H9 (cell line): ENCODE measurements at regions not wholly inside any gene's neighbourhood (a gene's known extent, or its start where the extent isn't known, plus 50 kb on each side); places are given as distances from the start of the nearest gene placed in this dataset.

Experiments
- DNase-seq: peaks from one replicate; pipeline ENCODE4 v3.0.0-alpha.2; 2017
- H2AFZ ChIP-seq: one replicate; pipeline ENCODE4 v1.6.1; 2013; ENCODE audit warnings: mild to moderate bottlenecking, low read length, control low read depth, moderate library complexity
- H2AK5ac ChIP-seq: 2 replicates; pipeline ENCODE4 v1.6.1; 2013; ENCODE audit warnings: low read length, control low read depth, mixed read lengths; ENCODE audit not compliant: insufficient read length
- H2BK120ac ChIP-seq: one replicate; pipeline ENCODE4 v1.6.1; 2013; ENCODE audit warnings: low read depth, mild to moderate bottlenecking, low read length, control low read depth, inconsistent platforms; ENCODE audit not compliant: poor library complexity, severe bottlenecking
- H2BK12ac ChIP-seq: 2 replicates; pipeline ENCODE4 v1.6.1; 2013; ENCODE audit warnings: low read length, control low read depth, mixed read lengths, low read depth; ENCODE audit not compliant: insufficient read length
- H2BK15ac ChIP-seq: 2 replicates; pipeline ENCODE4 v1.6.1; 2013; ENCODE audit warnings: low read depth, low read length, control low read depth
- H2BK20ac ChIP-seq: one replicate; pipeline ENCODE4 v1.6.1; 2013; ENCODE audit warnings: low read depth, mild to moderate bottlenecking, low read length, control low read depth, inconsistent platforms; ENCODE audit not compliant: poor library complexity, severe bottlenecking
- H2BK5ac ChIP-seq: 2 replicates; pipeline ENCODE4 v1.6.1; 2013; ENCODE audit warnings: low read length, control low read depth, mixed read lengths; ENCODE audit not compliant: insufficient read length
- H3K14ac ChIP-seq: 2 replicates; pipeline ENCODE4 v1.6.1; 2013; ENCODE audit warnings: low read length, control low read depth; ENCODE audit not compliant: insufficient read depth
- H3K18ac ChIP-seq: 2 replicates; pipeline ENCODE4 v1.6.1; 2013; ENCODE audit warnings: low read depth, mild to moderate bottlenecking, mixed read lengths, low read length, control low read depth; ENCODE audit not compliant: insufficient read length
- H3K23ac ChIP-seq: 2 replicates; pipeline ENCODE4 v1.6.1; 2013; ENCODE audit warnings: low read length, control low read depth, mixed read lengths, low read depth; ENCODE audit not compliant: insufficient read length
- H3K23me2 ChIP-seq: 2 replicates; pipeline ENCODE4 v1.6.1; 2013; ENCODE audit warnings: low read depth, mild to moderate bottlenecking, mixed read lengths, low read length, control low read depth; ENCODE audit not compliant: insufficient read length, poor library complexity, severe bottlenecking
- H3K27ac ChIP-seq: 2 replicates; pipeline ENCODE4 v1.5.1; 2013; ENCODE audit warnings: low read length, control low read depth, mixed read lengths, low read depth; ENCODE audit not compliant: insufficient read length
- H3K27me3 ChIP-seq: 2 replicates; pipeline ENCODE4 v1.6.1; 2013; ENCODE audit warnings: low read length, control low read depth, inconsistent platforms; ENCODE audit not compliant: insufficient read depth
- H3K4ac ChIP-seq: 2 replicates; pipeline ENCODE4 v1.6.1; 2013; ENCODE audit warnings: low read depth, mild to moderate bottlenecking, control low read depth, inconsistent platforms, low read length, moderate library complexity
- H3K4me1 ChIP-seq: 2 replicates; pipeline ENCODE4 v1.6.1; 2013; ENCODE audit warnings: low read length, control low read depth, inconsistent platforms; ENCODE audit not compliant: insufficient read depth
- H3K4me2 ChIP-seq: 2 replicates; pipeline ENCODE4 v1.6.1; 2013; ENCODE audit warnings: low read length, control low read depth, mixed read lengths; ENCODE audit not compliant: insufficient read length, insufficient read depth
- H3K56ac ChIP-seq: 2 replicates; pipeline ENCODE4 v1.6.1; 2013; ENCODE audit warnings: low read depth, mild to moderate bottlenecking, mixed read lengths, low read length, control low read depth; ENCODE audit not compliant: insufficient read length
- H3K79me1 ChIP-seq: 2 replicates; pipeline ENCODE4 v1.6.1; 2013; ENCODE audit warnings: low read depth, mild to moderate bottlenecking, moderate library complexity, low read length, control low read depth, inconsistent platforms; ENCODE audit not compliant: insufficient read depth, poor library complexity, severe bottlenecking
- H3K79me2 ChIP-seq: 2 replicates; pipeline ENCODE4 v1.6.1; 2013; ENCODE audit warnings: low read length, control low read depth, inconsistent platforms; ENCODE audit not compliant: insufficient read depth
- H3K9ac ChIP-seq: 2 replicates; pipeline ENCODE4 v1.6.1; 2013; ENCODE audit warnings: low read length, control low read depth, mixed read lengths; ENCODE audit not compliant: insufficient read length; ENCODE audit errors: extremely low read depth
- H3K9me3 ChIP-seq: one replicate; pipeline ENCODE4 v1.6.1; 2013; ENCODE audit warnings: low read depth, low read length, inconsistent platforms; ENCODE audit not compliant: control insufficient read depth
- H3T11ph ChIP-seq: one replicate; pipeline ENCODE4 v1.6.1; 2013; ENCODE audit warnings: mild to moderate bottlenecking, low read length, control low read depth, inconsistent platforms
- H4K20me1 ChIP-seq: one replicate; pipeline ENCODE4 v1.6.1; 2013; ENCODE audit not compliant: control insufficient read depth, insufficient read length, insufficient read depth
- H4K5ac ChIP-seq: 2 replicates; pipeline ENCODE4 v1.6.1; 2013; ENCODE audit warnings: low read depth, mild to moderate bottlenecking, mixed read lengths, low read length, control low read depth; ENCODE audit not compliant: insufficient read length
- H4K8ac ChIP-seq: replicated peaks from 2 replicates; pipeline ENCODE4 v1.6.1; 2013; ENCODE audit warnings: low read length, control low read depth, mixed read lengths, low read depth; ENCODE audit not compliant: insufficient read length
- H4K91ac ChIP-seq: 2 replicates; pipeline ENCODE4 v1.6.1; 2013; ENCODE audit warnings: low read depth, mild to moderate bottlenecking, moderate library complexity, mixed read lengths, low read length, control low read depth; ENCODE audit not compliant: insufficient read length
- H3K27ac Mint-ChIP-seq, 3 experiments: 2 replicates in 2 of 3; 3 replicates in 1 of 3; pipeline ENCODE4 v1.8.0; 2020 to 2021; ENCODE audit warnings: mixed read lengths in 3 of 3, mild to moderate bottlenecking in 1 of 3, moderate library complexity in 1 of 3
- H3K27me3 Mint-ChIP-seq: 2 replicates; pipeline ENCODE4 v1.8.0; 2021; ENCODE audit warnings: low read depth, mild to moderate bottlenecking, moderate library complexity, mixed read lengths
- H3K36me3 Mint-ChIP-seq, 3 experiments: 2 replicates in 2 of 3; 3 replicates in 1 of 3; pipeline ENCODE4 v1.8.0; 2020 to 2021; ENCODE audit warnings: low read depth in 3 of 3, mixed read lengths in 3 of 3; ENCODE audit not compliant: insufficient read depth in 1 of 3
- H3K4me1 Mint-ChIP-seq, 2 experiments: 2 replicates each; pipeline ENCODE4 v1.8.0; 2020; ENCODE audit warnings: mixed read lengths in 2 of 2
- H3K4me3 Mint-ChIP-seq, 2 experiments: 2 replicates in 1 of 2; 3 replicates in 1 of 2; pipeline ENCODE4 v1.8.0; 2020 to 2021; ENCODE audit warnings: mild to moderate bottlenecking in 2 of 2, mixed read lengths in 2 of 2, moderate library complexity in 1 of 2
- H3K9me3 Mint-ChIP-seq, 2 experiments: 2 replicates in 1 of 2; 3 replicates in 1 of 2; pipeline ENCODE4 v1.8.0; 2020; ENCODE audit warnings: mild to moderate bottlenecking in 2 of 2, mixed read lengths in 2 of 2, moderate library complexity in 1 of 2
- CTCF ChIP-seq: fragments of 200-600 bp; sonication (generic); conservative IDR thresholded peaks from 3 replicates; pipeline ENCODE4 v1.8.0; 2021; ENCODE audit warnings: antibody characterized with exemption, mild to moderate bottlenecking
- WGBS: extraction: QIAGEN DNeasy Blood & Tissue Kit; methylation state at CpG from one replicate; pipeline ENCODE4 v1.1.7; 2013; ENCODE audit warnings: missing lambda C conversion rate, low lambda C conversion rate, mixed read lengths; ENCODE audit not compliant: insufficient read length; ENCODE audit errors: extremely low coverage; 5-methylcytosine and 5-hydroxymethylcytosine counted together

- no peak overlapping the region for H3T11ph ChIP-seq
- no peaks in the 10 kb centered on the region for H3K79me2 ChIP-seq
- H4K91ac ChIP-seq = no peak overlapping the region
- H4K20me1 ChIP-seq = no peaks in the 10 kb centered on the region
- H3K4me2 ChIP-seq = no peak overlapping the region
- no peak for DNase-seq
- Mint-ChIP-seq H3K9me3 (no peaks in the 10 kb centered on the region), H3K4me3 (no peak overlapping the region), H3K27me3 (peaks cover 86% of the 10 kb centered on the region), H3K36me3 (no peaks in the 10 kb centered on the region), H3K27ac (no peak overlapping the region), H3K4me1 (peaks cover 4 to 5% of the 10 kb centered on the region in 2 experiments; a peak in 1 of 4 replicates)
- H3K9me3 ChIP-seq = no peaks in the 10 kb centered on the region
- no peaks in the 10 kb centered on the region for H3K23me2 ChIP-seq
- no peak overlapping the region for H3K18ac ChIP-seq
- no peak overlapping the region for H2AFZ ChIP-seq
- TF ChIP-seq CTCF = no peak
- no peak overlapping the region for H2BK15ac ChIP-seq
- H4K5ac ChIP-seq = no peak overlapping the region
- H3K9ac ChIP-seq = no peak overlapping the region
- H3K14ac ChIP-seq = no peak overlapping the region
- H3K56ac ChIP-seq = no peak overlapping the region
- no peak overlapping the region for H2AK5ac ChIP-seq
- no peaks in the 10 kb centered on the region; the same call in 1 of the 2 replicates for H3K27me3 ChIP-seq
- no peak overlapping the region for H3K4ac ChIP-seq
- H2BK5ac ChIP-seq = no peak overlapping the region
- H3K23ac ChIP-seq = no peak overlapping the region
- H3K4me1 ChIP-seq = no peaks in the 10 kb centered on the region
- no peak overlapping the region for H3K27ac ChIP-seq
- no peak overlapping the region for H2BK12ac ChIP-seq
- no peak overlapping the region for H4K8ac ChIP-seq
- no peaks in the 10 kb centered on the region for H3K79me1 ChIP-seq
- no peak overlapping the region for H2BK20ac ChIP-seq
- WGBS = no CpG with 5 or more reads among the region's 8 CpGs
- H2BK120ac ChIP-seq = no peak overlapping the region
These were observed 51.4 kb upstream of the FZD10 start for GRCh38 chr12:130110914-130111313.
